RKO (cell line): ENCODE measurements at regions not wholly inside any gene's neighbourhood (a gene's known extent, or its start where the extent isn't known, plus 50 kb on each side); places are given as distances from the start of the nearest gene placed in this dataset.

ENCODE experiments used
- DNase-seq: peaks from one replicate; pipeline ENCODE4 v3.0.0-alpha.2; 2016; ENCODE audit warnings: low spot score

- no peak for DNase-seq
Measured at GRCh38 chr9:35540315-35540714, 50.4 kb downstream of the RUSC2 start.

GRCh38 chr9:35546853-35547252 is 56.9 kb downstream of the RUSC2 start:
- DNase-seq = no peak

- no peak for DNase-seq
Measured at GRCh38 chr9:35547889-35548418, 57.1 kb upstream of the TESK1 start.

- peak; percentile 29 for DNase-seq
Measured at GRCh38 chr9:35548571-35548970, 56.5 kb upstream of the TESK1 start.

- no peak for DNase-seq
Measured at GRCh38 chr9:35549441-35549840, 55.6 kb upstream of the TESK1 start.

DNA sequence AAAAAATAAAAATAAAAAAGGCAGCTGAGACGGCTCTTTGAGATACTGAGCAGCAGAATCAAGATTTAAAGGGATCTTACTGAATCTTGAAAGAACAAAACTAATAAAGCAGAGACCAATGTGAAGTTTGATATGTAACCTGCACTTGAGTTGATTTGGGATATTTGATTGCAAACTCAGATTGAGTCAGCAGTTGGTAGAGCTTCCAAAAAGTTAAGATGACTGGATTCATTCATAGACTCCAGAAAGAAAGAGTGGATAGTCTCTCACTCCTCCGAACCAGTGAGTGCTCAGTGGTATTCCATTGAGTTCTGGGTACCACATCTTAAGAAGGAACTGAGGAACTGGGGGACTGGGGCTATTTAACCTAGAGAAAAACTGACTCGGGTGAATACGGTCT is 52.7 kb upstream of the TESK1 start:
- DNase-seq = no peak

- DNase-seq = no peak
Measured at GRCh38 chr9:35552837-35553236, 52.2 kb upstream of the TESK1 start.

GRCh38 chr9:35553670-35554543 is 51.2 kb upstream of the TESK1 start:
- DNase-seq = no peak

DNA sequence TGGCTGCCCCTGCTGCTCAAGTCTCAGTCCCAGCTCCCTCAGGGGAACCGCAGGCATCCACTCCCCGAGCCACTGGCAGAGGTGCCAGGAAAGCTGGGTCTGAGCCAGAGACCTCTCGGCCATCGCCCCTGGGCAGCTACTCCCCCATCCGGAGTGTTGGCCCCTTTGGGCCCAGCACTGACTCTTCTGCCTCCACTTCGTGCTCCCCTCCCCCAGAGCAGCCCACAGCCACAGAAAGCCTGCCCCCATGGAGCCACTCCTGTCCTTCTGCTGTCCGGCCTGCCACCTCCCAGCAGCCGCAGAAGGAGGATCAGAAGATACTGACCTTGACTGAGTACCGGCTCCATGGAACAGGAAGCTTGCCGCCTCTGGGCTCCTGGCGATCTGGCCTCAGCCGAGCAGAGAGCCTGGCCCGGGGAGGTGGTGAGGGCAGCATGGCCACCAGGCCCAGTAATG is 49.8 kb upstream of the TESK1 start:
- DNase-seq = no peak
